HG02943 (cell line): ENCODE measurements at regions not wholly inside any gene's neighbourhood (a gene's known extent, or its start where the extent isn't known, plus 50 kb on each side); places are given as distances from the start of the nearest gene placed in this dataset.
A peak's percentile ranks its signal among the peaks of the same experiment; 100 is the strongest.

Source experiments
- ATAC-seq: cut with Tn5 transposase; IDR thresholded peaks from one replicate; pipeline ENCODE4 v1.9.1; 2021; ENCODE audit warnings: mild to moderate bottlenecking, low read depth, moderate library complexity; ENCODE audit not compliant: unreplicated experiment

GRCh38 chr12:67202011-67202677 lies 67.0 kb upstream of the CAND1 start:
- ATAC-seq = peak; percentile 31

- ATAC-seq = peak; percentile 86
Observed at GRCh38 chr12:67202678-67203012, 66.5 kb upstream of the CAND1 start.

DNA sequence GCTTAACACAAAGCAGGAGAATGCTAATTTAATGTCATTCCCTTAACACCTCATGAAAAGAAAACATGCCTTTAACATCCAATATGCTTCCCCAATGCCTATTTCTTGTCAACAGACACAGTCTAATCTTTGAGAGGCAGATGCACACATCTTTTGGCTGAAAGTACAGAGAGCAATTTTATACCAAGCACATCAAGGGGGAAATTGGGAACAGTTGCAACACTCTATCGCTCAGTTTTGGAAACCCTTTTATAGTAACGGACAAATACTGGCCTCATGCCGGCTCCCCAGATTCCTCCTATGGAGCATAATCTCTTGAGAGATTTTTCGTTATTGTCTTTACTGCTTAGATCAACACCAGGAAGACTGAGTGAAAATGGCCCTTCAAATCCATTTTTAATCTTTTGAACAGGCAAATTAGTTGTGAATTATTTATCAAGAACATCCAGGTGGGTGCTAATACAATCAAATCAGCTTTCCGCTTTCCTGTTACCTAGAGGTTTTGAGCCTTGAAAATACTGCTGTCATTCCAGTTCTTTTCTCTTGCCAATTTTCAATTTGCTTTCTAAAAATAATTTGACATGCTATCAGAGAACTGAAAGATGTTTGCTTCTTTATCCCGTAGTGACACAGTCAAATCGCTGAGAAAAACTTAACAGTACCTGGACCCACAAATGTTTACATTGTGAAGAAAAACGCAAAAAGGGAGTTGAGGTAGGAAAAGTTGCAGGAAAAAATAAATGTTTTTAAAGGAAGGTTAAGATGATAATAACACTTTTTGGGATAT lies 60.7 kb upstream of the CAND1 start:
- no peak for ATAC-seq

- ATAC-seq = no peak
Observed at GRCh38 chr12:67211029-67211428, 58.1 kb upstream of the CAND1 start.

DNA sequence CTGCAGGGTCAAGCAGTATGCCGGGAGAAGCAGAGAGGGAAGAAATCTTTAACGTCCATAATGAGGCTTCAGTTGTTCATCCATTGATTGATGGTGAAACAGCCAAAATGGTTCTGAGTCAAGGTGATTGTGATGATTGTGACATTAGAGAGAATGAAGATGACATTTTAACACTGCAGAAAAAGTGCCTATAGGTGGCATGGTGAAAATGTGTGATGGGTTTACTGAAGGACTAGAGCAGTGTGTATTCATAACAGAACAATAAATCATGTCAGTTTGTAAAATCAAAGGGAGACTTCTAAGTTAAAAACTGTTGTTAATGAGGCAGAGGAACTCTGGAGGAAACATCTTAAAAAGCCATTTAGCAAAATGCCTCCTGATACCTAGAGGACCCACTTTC lies 57.7 kb upstream of the CAND1 start:
- ATAC-seq = no peak

DNA sequence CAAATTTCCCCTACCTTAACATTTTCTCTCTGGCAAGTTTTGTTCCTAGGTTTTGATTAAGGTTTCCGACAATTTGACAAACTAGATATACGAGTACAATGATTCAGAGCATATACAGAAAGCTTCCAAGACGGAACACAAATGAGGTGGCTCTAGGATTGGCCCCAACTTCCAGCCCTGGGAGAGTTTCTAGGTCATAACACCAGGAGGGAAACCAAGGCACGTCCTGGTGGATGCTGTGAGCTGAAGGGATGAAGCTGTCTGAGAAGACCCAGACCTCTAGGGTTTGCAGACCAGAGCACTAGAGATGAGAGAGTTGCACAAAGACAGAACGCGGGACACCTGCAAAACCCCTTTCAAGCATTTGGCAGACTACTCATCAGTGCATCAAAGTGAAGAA lies 51.5 kb upstream of the CAND1 start:
- no peak for ATAC-seq
